Erythroblast (primary cell): ENCODE measurements at regions not wholly inside any gene's neighbourhood (a gene's known extent, or its start where the extent isn't known, plus 50 kb on each side); places are given as distances from the start of the nearest gene placed in this dataset.
"Not testable (repeated sequence)": the region's sequence is repeated elsewhere in the genome, so short reads cannot be mapped to it uniquely, and the experiment has no call there.

ENCODE experiments used
- DNase-seq, 2 experiments: peaks; one replicate each; lab custom pipeline; 2025; lab: John Stamatoyannopoulos, UW
- GATA1 ChIP-seq: IDR thresholded peaks from 2 replicates; pipeline ENCODE4 v1.6.1; 2011; ENCODE audit warnings: low read depth, mild to moderate bottlenecking, control low read depth, low read length, moderate library complexity
- POLR2A ChIP-seq: IDR thresholded peaks from 2 replicates; pipeline ENCODE4 v1.6.1; 2011; ENCODE audit warnings: mild to moderate bottlenecking, low read length

DNA sequence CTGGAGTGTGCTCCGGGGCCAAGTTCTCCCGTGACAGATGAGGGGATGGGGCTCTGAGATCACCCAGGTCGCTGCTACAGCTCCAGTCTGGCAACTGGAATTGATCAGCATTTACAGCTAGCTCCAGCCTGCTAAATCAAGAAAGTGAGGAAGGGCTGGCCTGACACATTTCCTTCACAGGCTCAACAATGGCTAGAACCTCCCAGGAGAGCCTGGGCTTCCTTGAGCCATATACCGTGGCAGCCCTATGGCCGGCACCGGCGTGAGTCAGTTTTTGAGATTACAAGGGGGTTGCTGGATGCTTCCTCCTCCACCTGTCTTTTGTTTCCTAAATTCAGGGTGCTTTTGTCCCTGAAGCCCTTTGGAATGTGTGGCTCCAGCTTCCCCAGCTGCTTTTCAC is 104.2 kb downstream of the ETS2 start:
- DNase-seq: no peak
- no peak for TF ChIP-seq GATA1

DNA sequence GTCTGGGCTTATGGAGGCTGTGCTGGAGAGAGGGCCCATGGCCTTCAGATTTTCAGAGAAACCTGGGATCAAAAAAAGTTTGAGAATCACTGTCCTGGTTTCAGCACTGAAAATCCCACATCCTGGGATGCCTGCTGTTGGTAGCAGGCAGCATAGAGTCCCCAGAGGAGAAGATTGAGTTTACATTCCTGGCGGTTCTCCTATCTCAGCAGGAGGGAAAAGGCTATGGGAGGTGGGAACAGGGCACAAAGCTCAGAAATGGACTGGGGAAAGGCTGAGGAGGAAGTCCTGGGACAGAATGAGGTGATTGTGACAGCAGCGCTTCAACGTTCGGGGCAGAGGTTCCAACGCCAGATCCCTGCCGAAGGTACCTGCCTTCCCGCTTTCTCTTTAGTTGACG is 103.4 kb downstream of the ETS2 start:
- TF ChIP-seq GATA1: no peak
- TF ChIP-seq POLR2A: no peak
- no peak for DNase-seq

DNA sequence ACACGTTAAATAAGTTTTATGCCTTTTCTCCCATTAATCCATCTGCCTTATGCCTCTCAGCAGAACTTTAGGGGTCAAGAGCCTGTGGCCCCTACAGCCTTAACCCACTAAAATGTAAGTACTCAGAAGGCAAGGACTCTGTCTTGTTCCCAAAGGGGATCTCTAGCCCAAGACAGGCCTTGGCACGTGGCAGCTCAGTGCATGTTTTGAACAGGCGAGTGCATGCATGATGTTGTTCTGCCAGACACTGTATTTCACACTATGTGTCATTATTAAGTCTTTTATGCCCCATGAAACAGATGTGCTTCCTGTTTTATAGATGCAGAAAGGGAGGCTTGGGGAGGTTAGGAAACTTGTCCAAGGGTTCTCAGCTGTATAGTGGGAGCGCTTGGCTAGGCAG is 102.8 kb downstream of the ETS2 start:
- TF ChIP-seq POLR2A (no peak), GATA1 (no peak)
- DNase-seq: no peak

DNA sequence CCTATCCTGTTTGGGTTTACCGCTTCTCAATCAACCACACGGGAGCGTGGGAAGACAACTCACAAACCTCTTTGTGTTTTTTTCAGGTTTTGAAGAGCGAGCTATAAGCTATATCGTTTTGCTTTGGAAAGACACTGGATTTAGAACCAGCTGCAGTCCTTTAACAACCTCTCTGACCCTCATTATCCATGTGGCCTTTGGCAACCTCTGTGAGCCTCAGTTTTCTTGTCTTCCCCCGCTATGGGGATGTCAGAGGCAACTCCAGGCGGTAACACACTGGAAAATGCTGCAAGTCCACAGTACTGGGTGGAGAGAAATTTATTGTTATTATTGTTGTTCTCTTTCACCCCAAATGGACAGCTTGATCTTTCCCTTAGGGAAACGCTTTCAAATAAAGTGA is 100.0 kb downstream of the ETS2 start:
- TF ChIP-seq GATA1 (no peak), POLR2A (no peak)
- no peak for DNase-seq

DNA sequence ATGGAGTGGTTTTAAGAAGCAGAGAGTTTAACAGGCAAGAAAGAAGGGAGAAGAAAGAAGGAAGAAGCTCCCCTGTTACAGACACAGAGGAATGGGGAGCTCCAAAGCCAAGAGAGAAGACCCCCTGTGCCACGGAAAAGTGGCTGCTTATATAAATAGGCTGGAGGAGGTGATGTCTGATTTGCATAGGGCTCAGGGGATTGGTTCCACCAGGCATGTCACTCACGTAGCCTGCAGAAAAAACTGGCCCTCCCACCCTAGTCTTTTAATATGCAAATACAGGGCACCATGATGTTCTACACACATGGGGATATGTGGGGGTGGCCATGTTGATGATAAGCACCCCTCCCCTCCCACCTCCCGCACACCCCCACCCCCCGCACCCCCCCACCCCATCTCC is 99.6 kb downstream of the ETS2 start:
- no peak for DNase-seq
- no peak for TF ChIP-seq GATA1
- no peak for TF ChIP-seq POLR2A

DNA sequence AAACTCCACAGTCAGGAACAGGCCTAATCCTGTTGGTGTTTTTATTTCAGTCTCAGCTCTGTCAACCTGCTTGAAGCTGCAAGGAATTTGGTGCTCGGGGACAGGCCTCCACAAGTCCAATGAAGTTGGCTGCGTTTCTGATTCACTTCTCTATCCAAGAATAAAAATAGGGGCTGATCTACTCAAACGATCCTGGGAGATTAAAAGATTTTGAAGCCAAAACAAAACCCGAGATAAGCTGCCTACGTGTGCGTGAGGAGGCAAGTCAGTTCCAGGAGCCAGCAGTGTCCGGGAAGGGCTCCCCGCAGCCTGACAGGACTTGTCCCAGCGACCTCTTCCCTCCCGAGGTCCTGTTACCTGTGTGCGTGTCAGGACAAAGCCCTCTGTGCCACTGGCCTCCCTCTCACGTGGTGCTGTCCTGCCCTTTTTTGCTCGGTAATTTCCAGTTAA is 98.0 kb downstream of the ETS2 start:
- DNase-seq: no peak
- TF ChIP-seq GATA1 (no peak), POLR2A (no peak)

DNA sequence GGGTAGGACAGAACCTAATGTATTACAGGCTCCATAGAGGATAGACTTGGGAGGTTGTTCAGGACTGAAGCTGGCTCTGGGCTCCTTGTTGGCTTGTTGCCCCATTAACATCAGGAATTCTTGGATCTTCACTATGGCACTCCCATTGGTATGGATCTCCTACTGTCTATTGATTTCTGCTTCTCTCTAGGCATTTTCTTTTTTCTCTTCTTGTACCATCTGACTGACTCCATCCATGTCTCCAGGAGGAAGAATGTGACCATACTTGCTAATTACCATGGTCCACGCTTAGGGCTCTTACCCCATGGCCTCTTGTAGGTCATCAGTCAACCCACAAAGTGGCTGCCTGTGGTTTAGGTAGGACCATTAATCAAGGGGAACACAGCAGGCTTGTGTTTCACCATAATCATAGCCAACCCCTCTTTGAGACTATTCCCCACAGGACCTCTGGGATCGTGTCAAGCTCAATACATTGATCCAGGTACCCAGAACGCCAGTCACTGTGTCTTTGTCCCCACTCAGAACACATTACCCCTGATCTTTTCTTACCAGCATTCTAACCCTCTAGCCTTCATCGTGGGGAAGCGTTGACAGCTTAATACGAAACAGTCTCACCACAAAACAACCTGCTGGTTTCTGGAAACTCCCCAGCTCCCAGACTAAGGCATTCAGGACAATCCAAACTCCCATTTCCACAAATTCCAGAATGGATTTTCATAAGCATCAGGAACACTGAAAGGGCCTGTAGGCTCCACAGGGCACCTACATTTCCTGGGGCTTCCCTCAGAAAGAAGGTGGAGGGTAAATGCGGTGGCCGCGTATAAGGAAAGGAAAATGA is 97.1 kb downstream of the ETS2 start:
- TF ChIP-seq POLR2A: no peak
- TF ChIP-seq GATA1: no peak
- no peak for DNase-seq

DNA sequence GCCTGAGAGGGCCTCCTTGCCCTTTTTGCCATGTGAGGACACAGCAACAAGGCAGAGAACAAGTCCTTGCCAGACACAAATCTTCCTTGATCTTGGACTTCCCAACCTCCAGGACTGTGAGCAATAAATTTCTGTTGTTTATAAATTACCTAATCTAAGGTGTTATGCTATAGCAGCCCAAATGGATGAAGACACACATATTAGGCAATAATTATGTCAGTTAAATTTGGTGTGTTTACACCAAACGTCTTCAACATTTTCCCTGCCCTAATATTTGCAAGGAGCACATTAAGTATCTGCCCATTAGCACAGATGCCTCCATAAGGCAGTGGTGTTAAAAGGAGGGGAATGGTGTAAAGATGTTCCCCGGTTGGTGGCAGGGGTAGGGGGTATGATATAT is 94.8 kb downstream of the ETS2 start:
- no peak for DNase-seq
- no peak for TF ChIP-seq POLR2A
- no peak for TF ChIP-seq GATA1

DNA sequence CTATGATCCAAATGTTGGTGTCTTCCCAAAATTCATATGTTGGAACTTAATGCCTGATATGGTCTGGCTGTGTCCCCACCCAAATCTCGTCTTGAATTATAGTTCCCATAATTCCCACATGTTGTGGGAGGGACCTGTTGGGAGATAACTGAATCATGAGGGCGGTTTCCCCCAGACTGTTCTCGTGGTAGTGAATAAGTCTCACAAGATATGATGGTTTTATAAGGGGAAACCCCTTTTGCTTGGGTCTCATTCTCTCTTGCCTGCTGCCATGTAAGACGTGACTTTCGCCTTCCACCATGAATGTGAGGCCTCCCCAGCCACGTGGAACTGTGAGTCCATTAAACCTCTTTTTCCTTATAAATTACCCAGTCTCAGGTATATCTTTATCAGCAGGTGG is 94.3 kb downstream of the ETS2 start:
- not testable (repeated sequence) for DNase-seq

DNA sequence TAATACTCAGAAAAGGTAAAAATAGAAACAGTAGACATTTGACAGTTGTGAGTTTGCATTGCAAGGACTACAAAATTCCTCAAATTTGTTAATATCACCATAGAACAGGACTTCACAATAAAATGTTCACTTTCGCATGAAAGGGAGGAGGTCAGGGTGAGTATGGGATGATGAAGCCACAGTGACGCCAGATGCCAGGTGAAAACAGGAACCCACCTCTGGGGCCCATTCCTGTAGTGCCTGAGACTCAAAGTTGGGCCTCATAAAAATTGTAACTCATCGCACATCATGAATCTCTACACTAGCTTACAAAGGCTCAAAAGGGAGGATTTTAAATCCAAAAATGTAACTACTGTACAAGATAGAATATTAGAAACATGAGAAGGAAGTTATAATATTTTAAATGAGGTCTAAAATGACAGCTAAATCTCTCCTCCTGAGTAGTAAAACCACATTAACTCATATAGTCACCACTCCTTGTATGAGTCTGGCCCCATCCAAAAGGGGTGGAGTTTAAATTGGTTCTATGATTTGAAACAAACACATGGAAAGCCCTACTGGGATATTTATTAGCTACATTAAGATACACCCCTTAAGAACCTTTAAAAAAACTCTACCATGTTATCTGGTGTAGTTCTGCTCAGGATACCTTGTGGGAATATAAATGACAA is 93.7 kb downstream of the ETS2 start:
- no peak for TF ChIP-seq GATA1
- TF ChIP-seq POLR2A: no peak
- DNase-seq: no peak

DNA sequence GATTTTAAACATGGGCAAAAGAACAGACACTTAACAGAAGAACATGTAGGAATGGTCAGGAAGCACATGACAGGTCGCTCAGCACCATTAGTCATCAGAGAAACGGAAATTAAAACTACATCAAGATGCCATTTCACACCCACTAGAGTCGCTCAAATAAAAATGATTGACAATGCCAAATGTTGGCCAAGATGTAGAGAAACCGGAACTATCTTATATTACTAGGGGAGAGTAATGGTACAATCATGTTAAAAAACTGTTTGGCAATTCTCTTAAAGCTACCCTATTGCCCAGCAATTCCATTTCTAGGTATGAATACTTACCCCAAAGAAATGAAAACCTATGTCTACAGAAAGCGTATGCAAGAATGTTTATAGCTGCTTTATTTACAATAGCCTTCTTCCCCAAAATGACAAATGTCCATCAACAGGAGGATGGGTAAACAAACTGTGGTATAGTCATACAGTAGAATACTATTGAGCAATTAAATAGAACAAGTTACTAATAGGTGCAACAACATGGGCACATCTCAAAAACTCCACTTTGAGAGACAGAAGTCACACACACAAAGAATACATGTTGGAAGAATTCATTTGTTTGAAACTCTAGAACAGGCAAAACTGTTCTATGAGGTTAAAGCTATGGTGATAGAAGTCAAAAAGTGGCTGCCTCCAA is 92.8 kb downstream of the ETS2 start:
- DNase-seq: no peak
- TF ChIP-seq GATA1 (no peak), POLR2A (no peak)

DNA sequence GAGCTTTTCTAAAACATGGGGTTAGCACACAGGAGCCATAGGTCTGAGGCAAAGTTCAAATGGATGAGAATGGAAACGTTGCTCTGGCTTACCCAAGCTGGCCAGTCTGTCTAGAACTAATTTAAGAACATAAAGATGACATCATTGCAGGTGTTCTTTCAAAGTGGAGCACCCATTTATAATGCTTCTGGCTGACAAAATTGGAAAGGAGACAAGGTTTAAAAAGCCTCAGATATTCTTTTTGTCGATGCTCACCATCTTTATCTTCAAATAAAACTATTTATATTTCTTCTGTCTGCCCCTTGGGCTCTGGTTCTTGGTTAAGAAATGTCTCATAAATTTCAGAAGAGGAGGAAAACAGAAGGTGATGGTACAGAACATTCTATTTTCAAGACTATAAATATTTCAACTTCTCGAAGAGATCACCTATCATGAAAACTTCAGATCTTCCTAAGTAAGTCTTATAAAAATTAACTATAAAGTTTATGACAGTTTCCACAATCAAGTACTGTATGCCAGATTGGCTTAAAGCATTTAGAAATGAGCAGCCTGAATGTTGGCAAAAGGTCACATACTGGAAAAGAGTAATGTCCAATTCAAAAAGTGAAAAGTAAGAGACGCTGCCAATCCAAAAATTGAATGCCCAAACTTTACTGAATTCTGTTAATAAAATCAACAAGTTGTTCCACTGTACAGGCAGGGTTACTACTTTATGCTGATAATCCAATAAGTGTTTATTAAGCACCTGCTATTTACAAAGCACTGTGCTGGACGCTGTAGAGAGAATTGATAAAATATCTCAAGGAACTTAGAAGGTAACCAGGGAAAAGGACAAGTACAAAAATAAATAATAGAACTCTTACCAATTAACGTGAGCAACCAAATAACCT is 92.0 kb downstream of the ETS2 start:
- DNase-seq: no peak
- TF ChIP-seq POLR2A (no peak), GATA1 (no peak)

DNA sequence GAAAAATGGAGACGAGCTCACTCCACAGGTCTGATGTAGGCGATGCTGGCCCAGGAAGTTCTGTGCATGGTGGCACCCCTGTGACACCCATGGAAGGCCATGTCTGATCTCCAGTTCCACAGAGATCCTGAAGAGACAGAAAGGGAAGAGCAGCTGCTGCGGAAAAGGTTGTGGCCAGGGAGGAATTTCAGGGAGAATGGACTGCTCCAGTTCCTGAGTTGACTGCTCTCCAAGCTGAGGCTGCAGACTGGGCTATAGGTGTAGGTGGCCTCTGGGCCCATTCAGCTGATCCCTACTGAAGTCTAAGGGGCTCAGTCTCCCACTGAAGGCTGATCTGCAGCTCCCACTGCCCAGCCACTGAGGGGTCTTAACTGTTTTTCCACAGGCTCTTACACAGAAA is 89.2 kb downstream of the ETS2 start:
- no peak for DNase-seq
- TF ChIP-seq POLR2A (no peak), GATA1 (no peak)
